ENCODE measurements at regions not wholly inside any gene's neighbourhood (a gene's known extent, or its start where the extent isn't known, plus 50 kb on each side); places are given as distances from the start of the nearest gene placed in this dataset.

DNA sequence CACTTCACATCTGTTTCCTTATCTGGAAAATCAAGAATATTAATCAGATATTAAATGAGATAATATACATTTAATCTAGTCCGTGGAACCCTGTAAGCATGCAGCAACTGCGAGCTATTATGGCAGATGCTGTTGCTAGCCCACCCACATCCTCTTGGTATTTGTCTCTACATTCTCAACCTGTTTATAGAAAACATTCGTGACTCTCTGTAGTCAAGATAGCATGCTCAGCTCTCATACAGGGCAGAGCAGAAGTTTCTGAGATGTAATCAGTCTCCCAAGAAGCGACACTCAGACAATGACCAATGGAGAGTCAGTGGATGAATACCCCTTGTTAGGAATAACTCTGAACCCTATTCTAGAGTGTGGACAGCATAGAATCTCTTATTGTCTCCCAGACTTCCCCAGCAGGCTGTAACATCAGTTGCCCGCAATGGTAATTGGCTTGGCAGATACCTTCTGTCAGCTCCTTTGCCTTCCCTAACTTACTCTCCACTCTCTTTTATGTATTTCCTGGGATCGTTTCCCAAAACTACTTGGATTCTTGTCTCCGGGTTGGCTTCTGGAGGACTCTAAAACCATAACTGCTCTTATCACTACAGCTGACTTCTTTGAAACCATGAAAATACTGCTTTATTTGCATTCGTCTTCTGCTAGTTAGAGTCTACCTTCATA lies 400.7 kb upstream of the TNP1 start:
- Histone ChIP-seq H3K4me3 (no peak overlapping the region), H4K20me1 (ENCODE audit: control insufficient read depth, insufficient read depth) (no peaks in the 10 kb centered on the region), H3K9ac (ENCODE audit: control insufficient read depth, insufficient read depth, low read length) (no peak overlapping the region), H3K4me2 (ENCODE audit: control insufficient read depth, insufficient read depth) (no peak overlapping the region), H3K4me1 (ENCODE audit: control insufficient read depth, insufficient read depth, low read length) (no peaks in the 10 kb centered on the region), H3K9me3 (replicated peaks; ENCODE audit: control insufficient read depth, insufficient read depth, low read length) (no peaks in the 10 kb centered on the region; the same call in 2 of the 3 replicates), H3K79me2 (ENCODE audit: control insufficient read depth, insufficient read depth, low read length) (no peaks in the 10 kb centered on the region), H2AFZ (ENCODE audit: control insufficient read depth, low read depth, low read length) (no peak overlapping the region), H3K36me3 (ENCODE audit: control insufficient read depth in 2 of 2, insufficient read depth in 2 of 2, low read length in 1 of 2) (no peaks in the 10 kb centered on the region), H3K27ac (ENCODE audit: control insufficient read depth, insufficient read depth) (no peak overlapping the region), H3K27me3 (replicated peaks in 1 of 2; ENCODE audit: control insufficient read depth in 2 of 2, insufficient read depth in 2 of 2, low read length in 1 of 2) (no peaks in the 10 kb centered on the region)
- FAIRE-seq: no peak
- ATAC-seq: no peak
- 13% methylated on average over 8 of the region's 8 CpGs for WGBS (ENCODE audit: insufficient coverage, insufficient replicate concordance, low lambda C conversion rate, missing lambda C conversion rate)
- intact Hi-C loops (cut with micrococcal nuclease; ENCODE audit: unreplicated experiment): no loop called here
- SMC1A ChIA-PET (ENCODE audit: uncharacterized antibody, unreplicated experiment): no interaction called here
- TF ChIP-seq CBX3 (IDR thresholded peaks at IDR 0.05; ENCODE audit: borderline replicate concordance, low read depth) (no peak), CHD2 (IDR thresholded peaks at IDR 0.05; ENCODE audit: borderline replicate concordance, low read depth, low read length) (no peak), MEF2B (IDR thresholded peaks at IDR 0.05; ENCODE audit: partially characterized antibody, poor library complexity, severe bottlenecking) (no peak), POLR2AphosphoS5 (IDR thresholded peaks at IDR 0.05; ENCODE audit: low read length) (no peak), ATF7 (IDR thresholded peaks at IDR 0.05; ENCODE audit: low read depth) (no peak), GATAD2B (conservative IDR thresholded peaks at IDR 0.05; ENCODE audit: low read depth) (no peak), FOXK2 (IDR thresholded peaks at IDR 0.05) (no peak), EZH2 (IDR thresholded peaks at IDR 0.05; ENCODE audit: borderline replicate concordance, control insufficient read depth, low read depth, low read length) (no peak)
- TF ChIP-seq, protein P1, sequence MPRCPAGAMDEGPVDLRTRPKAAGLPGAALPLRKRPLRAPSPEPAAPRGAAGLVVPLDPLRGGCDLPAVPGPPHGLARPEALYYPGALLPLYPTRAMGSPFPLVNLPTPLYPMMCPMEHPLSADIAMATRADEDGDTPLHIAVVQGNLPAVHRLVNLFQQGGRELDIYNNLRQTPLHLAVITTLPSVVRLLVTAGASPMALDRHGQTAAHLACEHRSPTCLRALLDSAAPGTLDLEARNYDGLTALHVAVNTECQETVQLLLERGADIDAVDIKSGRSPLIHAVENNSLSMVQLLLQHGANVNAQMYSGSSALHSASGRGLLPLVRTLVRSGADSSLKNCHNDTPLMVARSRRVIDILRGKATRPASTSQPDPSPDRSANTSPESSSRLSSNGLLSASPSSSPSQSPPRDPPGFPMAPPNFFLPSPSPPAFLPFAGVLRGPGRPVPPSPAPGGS (IDR thresholded peaks at IDR 0.05; ENCODE audit: borderline replicate concordance, insufficient read depth, low read depth, low read length, poor library complexity, severe bottlenecking): no peak
- BruUV-seq (replicated peaks): no TSS peak
- POLR2A ChIA-PET: no interaction called here
- RAD21 ChIA-PET (ENCODE audit: unreplicated experiment): no interaction called here
- DNase-seq (ENCODE audit: low read depth, low spot score): no peak
- CTCF ChIA-PET: no interaction called here
- in situ Hi-C loops (cut with MboI): no loop called here

Measured in GM12878 (cell line).